Cardiac muscle cell (in vitro differentiated cells and primary cell): ENCODE measurements at regions not wholly inside any gene's neighbourhood (a gene's known extent, or its start where the extent isn't known, plus 50 kb on each side); places are given as distances from the start of the nearest gene placed in this dataset.
"Not testable (repeated sequence)": the region's sequence is repeated elsewhere in the genome, so short reads cannot be mapped to it uniquely, and the experiment has no call there.

Experiments
- DNase-seq, 2 donors: peaks; one replicate each; pipeline versions ENCODE4 v3.0.0 to v3.0.0-alpha.2; 2010 to 2017; ENCODE audit warnings: low read depth in 1 of 2, low spot score in 1 of 2
- H3K27ac ChIP-seq: fragments of 200-600 bp; sonication (generic); 2 replicates; pipeline ENCODE4 v1.5.1; 2016
- H3K27me3 ChIP-seq: fragments of 200-600 bp; sonication (generic); 2 replicates; pipeline ENCODE4 v1.6.0; 2016; ENCODE audit warnings: control low read depth
- H3K36me3 ChIP-seq: fragments of 200-600 bp; sonication (generic); 2 replicates; pipeline ENCODE4 v1.5.1; 2016; ENCODE audit warnings: control low read depth
- H3K4me1 ChIP-seq: fragments of 200-600 bp; sonication (generic); 2 replicates; pipeline ENCODE4 v1.8.1; 2017; ENCODE audit warnings: low read depth, mild to moderate bottlenecking, mixed run types
- H3K4me3 ChIP-seq: fragments of 200-600 bp; sonication (generic); 2 replicates; pipeline ENCODE4 v1.5.1; 2016; ENCODE audit warnings: mild to moderate bottlenecking
- H3K9me3 ChIP-seq: fragments of 200-600 bp; sonication (generic); 2 replicates; pipeline ENCODE4 v1.5.1; 2017; ENCODE audit warnings: low read depth, mild to moderate bottlenecking, control low read depth
- CTCF ChIP-seq: IDR thresholded peaks from 2 replicates; pipeline ENCODE4 v1.5.1; 2012; ENCODE audit warnings: low read depth, mild to moderate bottlenecking, low read length

GRCh38 chr3:75395580-75396315 lies 268.4 kb upstream of the FRG2C start:
- Histone ChIP-seq H3K9me3 (no peaks in the 10 kb centered on the region), H3K36me3 (no peaks in the 10 kb centered on the region), H3K27ac (no peak overlapping the region), H3K4me3 (no peak overlapping the region), H3K4me1 (peaks cover 11% of the 10 kb centered on the region), H3K27me3 (no peaks in the 10 kb centered on the region)
- DNase-seq, result no peak
- no peak for TF ChIP-seq CTCF

GRCh38 chr3:75396316-75396802 lies 267.8 kb upstream of the FRG2C start:
- peaks cover 11% of the 10 kb centered on the region for H3K4me1 ChIP-seq
- no peak overlapping the region for H3K27ac ChIP-seq
- H3K9me3 ChIP-seq, result no peaks in the 10 kb centered on the region
- H3K27me3 ChIP-seq, result no peaks in the 10 kb centered on the region
- no peak for DNase-seq
- TF ChIP-seq CTCF, result no peak
- no peak overlapping the region for H3K4me3 ChIP-seq
- no peaks in the 10 kb centered on the region for H3K36me3 ChIP-seq

- not testable (repeated sequence) for H3K4me3 ChIP-seq
Observed at GRCh38 chr3:75397486-75397885, 266.6 kb upstream of the FRG2C start.

GRCh38 chr3:75422101-75422945 lies 241.8 kb upstream of the FRG2C start:
- H3K27ac ChIP-seq, H3K27me3 ChIP-seq, H3K4me3 ChIP-seq, H3K9me3 ChIP-seq, H3K36me3 ChIP-seq, H3K4me1 ChIP-seq, DNase-seq: not testable (repeated sequence)
- peak; percentile 65 for TF ChIP-seq CTCF

More at GRCh38 chr3:75397486-75397885, 266.6 kb upstream of the FRG2C start:
- H3K27me3 ChIP-seq, H3K36me3 ChIP-seq, DNase-seq, H3K27ac ChIP-seq, H3K9me3 ChIP-seq: not testable (repeated sequence)
- peaks cover 11% of the 10 kb centered on the region for H3K4me1 ChIP-seq

GRCh38 chr3:75425379-75425778 lies 238.7 kb upstream of the FRG2C start:
- not testable (repeated sequence) for H3K9me3 ChIP-seq, H3K27me3 ChIP-seq, H3K4me3 ChIP-seq, H3K27ac ChIP-seq, H3K4me1 ChIP-seq, DNase-seq, H3K36me3 ChIP-seq

- H3K9me3 ChIP-seq, H3K27me3 ChIP-seq, DNase-seq, H3K4me3 ChIP-seq, H3K4me1 ChIP-seq, H3K36me3 ChIP-seq, H3K27ac ChIP-seq: not testable (repeated sequence)
Observed at GRCh38 chr3:75427486-75427885, 236.6 kb upstream of the FRG2C start.

- not testable (repeated sequence) for H3K36me3 ChIP-seq, H3K4me3 ChIP-seq, DNase-seq, H3K27me3 ChIP-seq, H3K9me3 ChIP-seq, H3K27ac ChIP-seq, H3K4me1 ChIP-seq
Observed at GRCh38 chr3:75427906-75428305, 236.2 kb upstream of the FRG2C start.
